Activated CD8-positive, alpha-beta T cell treated with anti-CD3 and anti-CD28 coated beads, Interleukin-2, amount 10 ng/mL, durations not matched to agents 7 days and 5 days (primary cell): ENCODE measurements at regions not wholly inside any gene's neighbourhood (a gene's known extent, or its start where the extent isn't known, plus 50 kb on each side); places are given as distances from the start of the nearest gene placed in this dataset.
A peak's percentile ranks its signal among the peaks of the same experiment; 100 is the strongest.
"Not testable (repeated sequence)": the region's sequence is repeated elsewhere in the genome, so short reads cannot be mapped to it uniquely, and the experiment has no call there.

Experiments
- ATAC-seq: fragments of 150-1000 bp; cut with Tn5 transposase; one replicate; pipeline ENCODE4 v1.10.0; 2021; ENCODE audit warnings: moderate library complexity
- CTCF ChIA-PET: fragments of 350-600 bp; sonication (Branson Sonifier 250); formaldehyde crosslinking; loops from one replicate; lab custom pipeline; 2021; ENCODE audit warnings: antibody characterized with exemption; lab: Charles Lee
- POLR2A ChIA-PET: fragments of 350-600 bp; sonication (Branson Sonifier 250); formaldehyde crosslinking; loops from one replicate; lab custom pipeline; 2021; ENCODE audit warnings: antibody characterized with exemption; lab: Charles Lee
- DNase-seq: peaks from one replicate; pipeline ENCODE4 v3.0.0-alpha.2; 2020
- H3K27ac Mint-ChIP-seq: one replicate; pipeline ENCODE4 v1.8.0; 2021; ENCODE audit warnings: mild to moderate bottlenecking, mixed read lengths
- H3K27me3 Mint-ChIP-seq: one replicate; pipeline ENCODE4 v1.8.0; 2021; ENCODE audit warnings: low read depth, mixed read lengths
- H3K36me3 Mint-ChIP-seq: one replicate; pipeline ENCODE4 v1.8.0; 2021; ENCODE audit warnings: low read depth, mixed read lengths
- H3K4me1 Mint-ChIP-seq: one replicate; pipeline ENCODE4 v1.8.0; 2021; ENCODE audit warnings: low read depth, mixed read lengths
- H3K4me3 Mint-ChIP-seq: one replicate; pipeline ENCODE4 v1.8.0; 2021; ENCODE audit warnings: mild to moderate bottlenecking, mixed read lengths
- H3K9me3 Mint-ChIP-seq: one replicate; pipeline ENCODE4 v1.8.0; 2022; ENCODE audit warnings: mixed read lengths; ENCODE audit not compliant: insufficient read depth

DNA sequence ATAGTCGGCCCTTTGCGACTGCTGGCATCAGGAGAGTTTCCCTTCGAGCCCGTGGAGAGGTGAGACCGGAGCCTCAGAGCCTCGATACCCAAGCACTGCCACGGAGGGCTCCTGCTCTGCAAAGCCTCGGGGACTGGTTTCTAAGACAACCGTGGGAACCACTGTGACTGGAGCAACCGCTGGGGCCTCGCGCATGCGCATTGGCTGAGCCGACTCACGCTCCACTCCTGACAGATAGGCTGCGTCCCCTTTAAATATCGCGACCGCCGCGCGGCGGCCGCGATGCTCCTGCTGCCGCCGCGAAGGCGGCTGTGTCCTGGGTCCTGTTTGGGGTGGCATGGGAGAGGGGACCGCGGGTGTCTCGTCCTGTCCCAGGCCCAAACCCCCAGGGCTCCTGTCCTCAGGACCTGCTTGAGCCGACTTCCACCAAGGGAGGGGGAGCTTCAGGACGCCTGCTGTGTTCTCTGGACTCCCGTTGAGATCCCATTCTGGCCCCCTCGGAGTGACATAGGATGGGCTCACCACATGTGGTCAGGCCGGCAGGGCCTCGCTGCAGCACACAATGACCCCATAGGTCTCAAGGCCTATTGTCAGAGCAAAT lies 704.5 kb upstream of the TPTE start:
- H3K9me3 Mint-ChIP-seq, H3K4me3 Mint-ChIP-seq, H3K36me3 Mint-ChIP-seq, POLR2A ChIA-PET, ATAC-seq, DNase-seq, CTCF ChIA-PET, H3K27ac Mint-ChIP-seq, H3K27me3 Mint-ChIP-seq, H3K4me1 Mint-ChIP-seq: not testable (repeated sequence)

DNA sequence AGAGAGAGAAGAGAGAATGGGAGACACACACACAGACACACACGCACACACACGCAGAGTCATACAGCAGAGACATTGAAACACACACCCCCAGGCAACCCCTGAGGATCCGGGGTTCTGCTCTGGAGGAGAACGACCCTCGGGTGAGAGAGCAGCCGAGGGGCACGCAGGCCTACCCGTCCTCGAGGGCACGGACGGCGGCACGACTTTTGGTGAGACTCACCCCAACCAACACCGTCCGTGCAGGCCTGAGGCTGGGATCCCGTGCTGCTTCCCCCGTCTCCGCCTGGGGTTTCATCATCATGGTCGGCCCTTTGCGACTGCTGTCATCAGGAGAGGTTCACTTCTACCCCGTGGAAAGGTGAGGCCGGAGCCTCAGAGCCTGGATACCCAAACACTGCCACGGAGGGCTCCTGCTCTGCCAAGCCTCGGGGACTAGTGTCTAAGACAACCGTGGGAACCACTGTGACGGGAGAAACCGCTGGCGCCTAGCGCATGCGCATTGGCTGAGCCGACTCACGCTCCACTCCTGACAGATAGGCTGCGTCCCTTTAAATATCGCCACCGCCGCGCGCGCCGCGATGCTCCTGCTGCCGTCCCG lies 703.4 kb upstream of the TPTE start:
- ATAC-seq, CTCF ChIA-PET, H3K27ac Mint-ChIP-seq, H3K9me3 Mint-ChIP-seq, H3K27me3 Mint-ChIP-seq, POLR2A ChIA-PET, H3K4me3 Mint-ChIP-seq, H3K4me1 Mint-ChIP-seq, H3K36me3 Mint-ChIP-seq, DNase-seq: not testable (repeated sequence)

DNA sequence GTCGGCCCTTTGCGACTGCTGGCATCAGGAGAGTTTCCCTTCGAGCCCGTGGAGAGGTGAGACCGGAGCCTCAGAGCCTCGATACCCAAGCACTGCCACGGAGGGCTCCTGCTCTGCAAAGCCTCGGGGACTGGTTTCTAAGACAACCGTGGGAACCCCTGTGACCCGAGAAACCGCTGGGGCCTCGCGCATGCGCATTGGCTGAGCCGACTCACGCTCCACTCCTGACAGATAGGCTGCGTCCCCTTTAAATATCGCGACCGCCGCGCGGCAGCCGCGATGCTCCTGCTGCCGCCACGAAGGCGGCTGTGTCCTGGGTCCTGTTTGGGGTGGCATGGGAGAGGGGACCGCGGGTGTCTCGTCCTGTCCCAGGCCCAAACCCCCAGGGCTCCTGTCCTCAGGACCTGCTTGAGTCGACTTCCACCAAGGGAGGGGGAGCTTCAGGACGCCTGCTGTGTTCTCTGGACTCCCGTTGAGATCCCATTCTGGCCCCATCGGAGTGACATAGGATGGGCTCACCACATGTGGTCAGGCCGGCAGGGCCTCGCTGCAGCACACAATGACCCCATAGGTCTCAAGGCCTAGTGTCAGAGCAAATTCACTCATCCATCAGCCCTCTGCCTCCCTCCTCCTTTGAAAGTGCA lies 701.7 kb upstream of the TPTE start:
- H3K9me3 Mint-ChIP-seq, CTCF ChIA-PET, H3K27ac Mint-ChIP-seq, H3K4me1 Mint-ChIP-seq, H3K27me3 Mint-ChIP-seq, H3K4me3 Mint-ChIP-seq, POLR2A ChIA-PET, H3K36me3 Mint-ChIP-seq, ATAC-seq, DNase-seq: not testable (repeated sequence)

DNA sequence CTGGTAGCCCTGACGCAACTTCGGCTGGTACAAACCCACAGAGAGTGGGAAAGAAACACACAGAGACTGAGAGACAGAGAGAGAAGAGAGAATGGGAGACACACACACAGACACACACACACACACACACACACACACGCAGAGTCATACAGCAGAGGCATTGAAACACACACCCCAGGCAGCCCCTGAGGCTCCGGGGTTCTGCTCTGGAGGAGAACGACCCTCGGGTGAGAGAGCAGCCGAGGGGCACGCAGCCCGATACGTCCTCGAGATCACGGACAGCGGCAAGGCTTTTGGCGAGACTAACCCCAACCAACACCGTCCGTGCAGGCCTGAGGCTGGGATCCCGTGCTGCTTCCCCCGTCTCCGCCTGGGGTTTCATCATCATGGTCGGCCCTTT lies 700.8 kb upstream of the TPTE start:
- ATAC-seq, H3K4me3 Mint-ChIP-seq, H3K27ac Mint-ChIP-seq, CTCF ChIA-PET, H3K9me3 Mint-ChIP-seq, H3K27me3 Mint-ChIP-seq, H3K4me1 Mint-ChIP-seq, DNase-seq, H3K36me3 Mint-ChIP-seq, POLR2A ChIA-PET: not testable (repeated sequence)

DNA sequence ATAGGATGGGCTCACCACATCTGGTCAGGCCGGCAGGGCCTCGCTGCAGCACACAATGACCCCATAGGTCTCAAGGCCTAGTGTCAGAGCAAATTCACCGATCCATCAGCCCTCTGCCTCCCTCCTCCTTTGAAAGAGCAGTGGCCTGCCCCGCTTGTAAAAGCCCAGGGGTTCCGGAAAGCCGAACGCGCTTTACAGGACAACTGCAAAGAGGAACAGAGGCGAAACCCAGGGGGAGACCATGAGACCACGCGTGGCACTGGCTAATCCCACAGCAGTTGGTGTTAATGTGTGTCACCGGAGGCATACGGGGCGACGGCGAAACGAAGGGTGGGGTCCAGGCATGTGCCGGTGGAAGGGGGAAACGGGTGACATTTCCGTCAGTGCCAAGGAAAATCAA lies 699.9 kb upstream of the TPTE start:
- H3K9me3 Mint-ChIP-seq, CTCF ChIA-PET, POLR2A ChIA-PET, H3K27ac Mint-ChIP-seq, H3K27me3 Mint-ChIP-seq, H3K4me3 Mint-ChIP-seq, H3K36me3 Mint-ChIP-seq, DNase-seq, H3K4me1 Mint-ChIP-seq, ATAC-seq: not testable (repeated sequence)

DNA sequence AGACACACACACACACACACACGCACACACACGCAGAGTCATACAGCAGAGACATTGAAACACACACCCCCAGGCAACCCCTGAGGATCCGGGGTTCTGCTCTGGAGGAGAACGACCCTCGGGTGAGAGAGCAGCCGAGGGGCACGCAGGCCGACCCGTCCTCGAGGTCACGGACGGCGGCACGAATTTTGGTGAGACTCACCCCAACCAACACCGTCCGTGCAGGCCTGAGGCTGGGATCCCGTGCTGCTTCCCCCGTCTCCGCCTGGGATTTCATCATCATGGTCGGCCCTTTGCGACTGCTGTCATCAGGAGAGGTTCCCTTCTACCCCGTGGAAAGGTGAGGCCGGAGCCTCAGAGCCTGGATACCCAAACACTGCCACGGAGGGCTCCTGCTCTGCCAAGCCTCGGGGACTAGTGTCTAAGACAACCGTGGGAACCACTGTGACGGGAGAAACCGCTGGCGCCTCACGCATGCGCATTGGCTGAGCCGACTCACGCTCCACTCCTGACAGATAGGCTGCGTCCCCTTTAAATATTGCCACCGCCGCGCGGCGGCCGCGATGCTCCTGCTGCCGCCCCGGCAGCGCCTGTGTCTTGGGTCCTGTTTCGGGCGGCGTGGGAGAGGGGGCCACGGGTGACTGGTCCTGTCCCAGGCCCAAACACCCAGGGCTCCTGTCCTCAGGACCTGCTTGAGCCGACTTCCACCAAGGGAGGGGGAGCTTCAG lies 699.1 kb upstream of the TPTE start:
- DNase-seq, CTCF ChIA-PET, ATAC-seq, H3K9me3 Mint-ChIP-seq, H3K27me3 Mint-ChIP-seq, H3K27ac Mint-ChIP-seq, H3K4me3 Mint-ChIP-seq, H3K36me3 Mint-ChIP-seq, POLR2A ChIA-PET, H3K4me1 Mint-ChIP-seq: not testable (repeated sequence)

DNA sequence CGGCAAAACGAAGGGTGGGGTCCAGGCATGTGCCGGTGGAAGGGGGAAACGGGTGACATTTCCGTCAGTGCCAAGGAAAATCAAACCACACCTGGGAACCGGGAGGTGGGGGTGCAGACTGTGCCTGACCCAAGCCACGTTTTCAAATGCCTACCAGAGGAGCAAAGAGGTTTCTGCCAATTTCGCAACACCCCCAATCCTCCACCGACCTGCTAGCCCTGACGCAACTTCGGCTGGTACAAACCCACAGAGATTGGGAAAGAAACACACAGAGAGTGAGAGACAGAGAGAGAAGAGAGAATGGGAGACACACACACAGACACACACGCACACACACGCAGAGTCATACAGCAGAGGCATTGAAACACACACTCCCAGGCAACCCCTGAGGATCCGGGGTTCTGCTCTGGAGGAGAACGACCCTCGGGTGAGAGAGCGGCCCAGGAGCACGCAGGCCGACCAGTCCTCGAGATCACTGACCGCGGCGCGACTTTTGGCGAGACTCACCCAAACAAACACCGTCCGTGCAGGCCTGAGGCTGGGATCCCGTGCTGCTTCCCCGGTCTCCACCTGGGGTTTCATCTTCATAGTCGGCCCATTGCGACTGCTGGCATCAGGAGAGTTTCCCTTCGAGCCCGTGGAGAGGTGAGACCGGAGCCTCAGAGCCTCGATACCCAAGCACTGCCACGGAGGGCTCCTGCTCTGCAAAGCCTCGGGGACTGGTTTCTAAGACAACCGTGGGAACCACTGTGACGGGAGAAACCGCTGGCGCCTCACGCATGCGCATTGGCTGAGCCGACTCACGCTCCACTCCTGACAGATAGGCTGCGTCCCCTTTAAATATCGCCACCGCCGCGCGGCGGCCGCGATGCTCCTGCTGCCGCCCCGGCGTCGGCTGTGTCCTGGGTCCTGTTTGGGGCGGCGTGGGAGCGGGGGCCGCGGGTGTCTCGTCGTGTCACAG lies 697.9 kb upstream of the TPTE start:
- H3K27me3 Mint-ChIP-seq, POLR2A ChIA-PET, H3K36me3 Mint-ChIP-seq, H3K9me3 Mint-ChIP-seq, H3K4me3 Mint-ChIP-seq, CTCF ChIA-PET, ATAC-seq, H3K4me1 Mint-ChIP-seq, H3K27ac Mint-ChIP-seq: not testable (repeated sequence)
- peak; percentile 26 for DNase-seq

DNA sequence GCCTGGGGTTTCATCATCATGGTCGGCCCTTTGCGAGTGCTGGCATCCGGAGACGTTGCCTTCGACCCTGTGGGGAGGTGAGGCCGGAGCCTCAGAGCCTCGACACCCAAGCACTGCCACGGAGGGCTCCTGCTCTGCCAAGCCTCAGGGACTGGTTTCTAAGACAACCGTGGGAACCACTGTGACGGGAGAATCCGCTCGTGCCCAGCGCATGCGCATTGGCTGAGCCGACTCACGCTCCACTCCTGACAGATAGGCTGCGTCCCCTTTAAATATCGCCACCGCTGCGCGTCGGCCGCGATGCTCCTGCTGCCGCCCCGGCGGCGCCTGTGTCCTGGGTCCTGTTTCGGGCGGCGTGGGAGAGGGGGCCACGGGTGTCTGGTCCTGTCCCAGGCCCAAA lies 690.6 kb upstream of the TPTE start:
- H3K9me3 Mint-ChIP-seq, DNase-seq, H3K4me1 Mint-ChIP-seq, CTCF ChIA-PET, ATAC-seq, H3K27me3 Mint-ChIP-seq, H3K27ac Mint-ChIP-seq, POLR2A ChIA-PET, H3K4me3 Mint-ChIP-seq, H3K36me3 Mint-ChIP-seq: not testable (repeated sequence)

DNA sequence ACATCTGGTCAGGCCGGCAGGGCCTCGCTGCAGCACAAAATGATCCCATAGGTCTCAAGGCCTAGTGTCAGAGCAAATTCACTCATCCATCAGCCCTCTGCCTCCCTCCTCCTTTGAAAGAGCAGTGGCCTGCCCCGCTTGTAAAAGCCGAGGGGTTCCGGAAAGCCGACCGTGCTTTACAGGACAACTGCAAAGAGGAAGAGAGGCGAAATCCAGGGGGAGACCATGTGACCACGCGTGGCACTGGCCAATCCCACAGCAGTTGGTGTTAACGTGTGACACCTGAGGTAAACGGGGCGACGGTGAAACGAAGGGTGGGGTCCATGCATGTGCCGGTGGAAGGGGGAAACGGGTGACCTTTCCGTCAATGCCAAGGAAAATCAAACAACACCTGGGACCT lies 688.6 kb upstream of the TPTE start:
- H3K27me3 Mint-ChIP-seq, POLR2A ChIA-PET, CTCF ChIA-PET, H3K4me3 Mint-ChIP-seq, H3K36me3 Mint-ChIP-seq, ATAC-seq, H3K27ac Mint-ChIP-seq, H3K4me1 Mint-ChIP-seq, DNase-seq, H3K9me3 Mint-ChIP-seq: not testable (repeated sequence)

DNA sequence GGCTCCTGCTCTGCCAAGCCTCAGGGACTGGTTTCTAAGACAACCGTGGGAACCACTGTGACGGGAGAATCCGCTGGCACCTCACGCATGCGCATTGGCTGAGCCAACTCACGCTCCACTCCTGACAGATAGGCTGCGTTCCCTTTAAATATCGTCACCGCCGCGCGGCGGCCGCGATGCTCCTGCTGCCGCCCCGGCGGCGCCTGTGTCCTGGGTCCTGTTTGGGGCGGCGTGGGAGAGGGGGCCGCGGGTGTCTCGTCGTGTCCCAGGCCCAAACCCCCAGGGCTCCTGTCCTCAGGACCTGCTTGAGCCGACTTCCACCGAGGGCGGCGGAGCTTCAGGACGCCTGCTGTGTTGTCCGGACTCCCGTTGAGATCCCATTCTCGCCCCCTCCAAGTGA lies 684.8 kb upstream of the TPTE start:
- CTCF ChIA-PET, DNase-seq, H3K4me1 Mint-ChIP-seq, H3K27ac Mint-ChIP-seq, POLR2A ChIA-PET, ATAC-seq, H3K4me3 Mint-ChIP-seq, H3K27me3 Mint-ChIP-seq, H3K36me3 Mint-ChIP-seq: not testable (repeated sequence)
- H3K9me3 Mint-ChIP-seq, result peaks cover 27% of the 10 kb centered on the region

DNA sequence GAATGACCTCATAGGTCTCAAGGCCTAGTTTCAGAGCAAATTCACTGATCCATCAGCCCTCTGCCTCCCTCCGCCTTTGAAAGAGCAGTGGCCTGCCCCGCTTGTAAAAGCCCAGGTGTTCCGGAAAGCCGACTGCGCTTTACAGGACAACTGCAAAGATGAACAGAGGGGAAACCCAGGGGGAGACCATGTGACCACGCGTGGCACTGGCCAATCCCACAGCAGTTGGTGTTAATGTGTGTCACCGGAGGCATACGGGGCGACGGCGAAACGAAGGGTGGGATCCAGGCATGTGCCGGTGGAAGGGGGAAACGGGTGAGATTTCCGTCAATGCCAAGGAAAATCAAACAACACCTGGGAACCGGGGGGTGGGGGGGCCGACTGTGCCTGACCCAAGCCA lies 684.4 kb upstream of the TPTE start:
- POLR2A ChIA-PET, CTCF ChIA-PET, H3K4me1 Mint-ChIP-seq, H3K27ac Mint-ChIP-seq, H3K36me3 Mint-ChIP-seq, H3K27me3 Mint-ChIP-seq, H3K4me3 Mint-ChIP-seq, DNase-seq, ATAC-seq: not testable (repeated sequence)
- peaks cover 30% of the 10 kb centered on the region for H3K9me3 Mint-ChIP-seq
